SK-N-SH (cell line): ENCODE measurements at regions not wholly inside any gene's neighbourhood (a gene's known extent, or its start where the extent isn't known, plus 50 kb on each side); places are given as distances from the start of the nearest gene placed in this dataset.

Source experiments
- CTCF ChIA-PET: fragments of 300-600, 350-600 bp; formaldehyde crosslinking; extraction: SDS; loops from one replicate; lab custom pipeline; 2021; lab: Yijun Ruan, JAX
- POLR2A ChIA-PET: fragments of 350-600 bp; sonication (Branson Sonifier 250); formaldehyde crosslinking; extraction: SDS; loops from one replicate; lab custom pipeline; 2020; ENCODE audit warnings: antibody characterized with exemption, inconsistent platforms; lab: Yijun Ruan, JAX
- DNase-seq: peaks from one replicate; pipeline ENCODE4 v3.0.0; 2012
- H2AFZ ChIP-seq: fragments of 200-600 bp; sonication (generic); 2 replicates; pipeline ENCODE4 v1.8.1; 2016; ENCODE audit warnings: antibody characterized with exemption, mild to moderate bottlenecking, low read depth
- H3F3A ChIP-seq: fragments of 200-600 bp; sonication (generic); replicated peaks from 2 replicates; pipeline ENCODE3; 2016; ENCODE audit warnings: antibody characterized with exemption, mild to moderate bottlenecking; ENCODE audit not compliant: insufficient read depth
- H3K27ac ChIP-seq, 2 experiments: fragments of 200-500 bp in 1 of 2; fragments of 200-600 bp in 1 of 2; sonication (Bioruptor generic) in 1 of 2; sonication (generic), shearing (Covaris generic) in 1 of 2; 2 replicates each; pipeline versions ENCODE4 v1.5.1 to v1.6.1; 2014 to 2016; ENCODE audit warnings: low read depth in 2 of 2, inconsistent platforms in 1 of 2, low read length in 1 of 2, mild to moderate bottlenecking in 1 of 2, mixed read lengths in 1 of 2
- H3K27me3 ChIP-seq: fragments of 200-600 bp; sonication (generic), shearing (Covaris generic); 2 replicates; pipeline ENCODE4 v1.6.1; 2016; ENCODE audit warnings: mixed run types; ENCODE audit not compliant: insufficient read depth
- H3K36me3 ChIP-seq, 2 experiments: fragments of 200-500 bp in 1 of 2; fragments of 200-600 bp in 1 of 2; sonication (Bioruptor generic) in 1 of 2; sonication (generic) in 1 of 2; replicated peaks in 1 of 2; 2 replicates each; pipeline versions ENCODE3 to v1.5.1; 2014 to 2016; ENCODE audit warnings: low read length in 1 of 2, mild to moderate bottlenecking in 1 of 2; ENCODE audit not compliant: insufficient read depth in 2 of 2, control insufficient read depth in 1 of 2
- H3K4me1 ChIP-seq, 2 experiments: fragments of 200-500 bp in 1 of 2; fragments of 200-600 bp in 1 of 2; sonication (Bioruptor generic) in 1 of 2; sonication (generic), shearing (Covaris generic) in 1 of 2; 2 replicates each; pipeline versions ENCODE4 v1.5.1 to v1.6.1; 2014 to 2016; ENCODE audit warnings: low read depth in 1 of 2, low read length in 1 of 2, mixed run types in 1 of 2; ENCODE audit not compliant: insufficient read depth in 2 of 2, control insufficient read depth in 1 of 2
- H3K4me2 ChIP-seq: fragments of 200-600 bp; sonication (generic), shearing (Covaris generic); 2 replicates; pipeline ENCODE4 v1.6.1; 2017; ENCODE audit warnings: mixed run types
- H3K4me3 ChIP-seq, 2 experiments: fragments of 200-500 bp in 1 of 2; fragments of 200-600 bp in 1 of 2; sonication (Bioruptor generic) in 1 of 2; sonication (generic), shearing (Covaris generic) in 1 of 2; 2 replicates each; pipeline versions ENCODE4 v1.5.1 to v1.8.1; 2014 to 2016; ENCODE audit warnings: low read depth in 2 of 2, inconsistent platforms in 1 of 2, low read length in 1 of 2, mild to moderate bottlenecking in 1 of 2, mixed read lengths in 1 of 2, moderate library complexity in 1 of 2
- H3K79me2 ChIP-seq: fragments of 200-600 bp; sonication (generic); 2 replicates; pipeline ENCODE4 v1.8.1; 2017; ENCODE audit warnings: mild to moderate bottlenecking; ENCODE audit not compliant: insufficient read depth
- H3K9ac ChIP-seq: fragments of 200-600 bp; sonication (generic); 2 replicates; pipeline ENCODE4 v1.6.1; 2017; ENCODE audit warnings: mixed run types
- H3K9me2 ChIP-seq: fragments of 200-600 bp; sonication (generic); 2 replicates; pipeline ENCODE4 v1.6.1; 2017; ENCODE audit warnings: mixed run types
- H3K9me3 ChIP-seq: fragments of 200-600 bp; sonication (generic); 2 replicates; pipeline ENCODE4 v1.6.1; 2017; ENCODE audit warnings: mixed run types, mild to moderate bottlenecking, moderate library complexity
- H4K20me1 ChIP-seq: fragments of 200-600 bp; sonication (generic); 2 replicates; pipeline ENCODE4 v1.6.1; 2017; ENCODE audit warnings: mild to moderate bottlenecking, mixed run types; ENCODE audit not compliant: insufficient read depth
- CHD2 ChIP-seq: fragments of 150-350 bp; IDR thresholded peaks from 2 replicates; pipeline ENCODE4 v1.6.1; 2018; ENCODE audit warnings: low read length; ENCODE audit not compliant: partially characterized antibody
- ELF1 ChIP-seq: IDR thresholded peaks from 2 replicates; pipeline ENCODE4 v1.4.0; 2012
- GATA2 ChIP-seq: sonication (generic); formaldehyde crosslinking; IDR thresholded peaks from 2 replicates; pipeline ENCODE4 v1.5.0; 2020; ENCODE audit warnings: mild to moderate bottlenecking, missing genetic modification reagents
- JUND ChIP-seq: IDR thresholded peaks from 2 replicates; pipeline ENCODE4 v1.4.0; 2012
- MXI1 ChIP-seq: IDR thresholded peaks from 2 replicates; pipeline ENCODE4 v1.6.1; 2012; ENCODE audit warnings: mild to moderate bottlenecking, low read depth, low read length, improper control_type of control experiment
- NFIC ChIP-seq: IDR thresholded peaks from 2 replicates; pipeline ENCODE4 v1.4.0; 2012; ENCODE audit warnings: borderline replicate concordance
- NRF1 ChIP-seq: IDR thresholded peaks from 2 replicates; pipeline ENCODE4 v1.6.1; 2012; ENCODE audit warnings: low read depth, mild to moderate bottlenecking, low read length
- RXRA ChIP-seq: IDR thresholded peaks from 2 replicates; pipeline ENCODE4 v1.4.0; 2012; ENCODE audit warnings: low read depth, mild to moderate bottlenecking, borderline replicate concordance
- SIN3A ChIP-seq: IDR thresholded peaks from 2 replicates; pipeline ENCODE4 v1.6.1; 2012; ENCODE audit warnings: low read depth, mild to moderate bottlenecking, low read length, moderate library complexity, borderline replicate concordance
- TCF12 ChIP-seq: IDR thresholded peaks from 2 replicates; pipeline ENCODE4 v1.4.0; 2012
- WGBS: methylation state at CpG from one replicate; pipeline ENCODE4 v1.1.6; 2017; ENCODE audit warnings: low lambda C conversion rate; 5-methylcytosine and 5-hydroxymethylcytosine counted together
- TF ChIP-seq, protein P1 (sequence below): IDR thresholded peaks from 2 replicates; pipeline ENCODE4 v1.4.0; 2012; ENCODE audit warnings: low read depth, borderline replicate concordance
- TF ChIP-seq, protein P2 (sequence below): IDR thresholded peaks from 2 replicates; pipeline ENCODE4 v1.6.1; 2012; ENCODE audit warnings: mild to moderate bottlenecking, low read depth, low read length, moderate library complexity

DNA sequence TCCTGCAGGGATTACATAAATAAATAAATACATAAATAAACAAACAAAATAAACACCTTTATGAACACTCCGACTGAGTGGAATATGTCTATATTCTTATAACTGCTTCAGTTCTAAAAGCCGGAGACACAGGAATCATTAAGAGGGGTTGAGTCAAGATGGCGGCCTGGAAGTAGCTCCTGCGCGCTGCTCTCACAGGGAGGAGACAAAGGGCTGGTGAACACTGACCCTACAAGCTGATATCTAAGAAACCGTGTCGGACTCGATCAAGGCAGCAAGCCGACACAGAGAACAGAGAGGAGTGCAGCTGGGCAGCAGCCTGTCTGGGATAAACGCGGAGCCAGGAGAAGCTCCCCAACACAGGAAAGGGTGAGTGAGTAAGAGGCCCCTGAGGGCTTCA lies 1098.6 kb upstream of the NCAM2 start:
- DNase-seq, result no peak
- Histone ChIP-seq H3K27ac (no peak overlapping the region), H3K9ac (no peak overlapping the region), H3K4me3 (no peak overlapping the region), H3K36me3 (no peaks in the 10 kb centered on the region), H3F3A (no peaks in the 10 kb centered on the region), H3K27me3 (no peaks in the 10 kb centered on the region), H3K9me2 (no peaks in the 10 kb centered on the region), H3K4me2 (no peak overlapping the region), H3K9me3 (no peaks in the 10 kb centered on the region)
- ChIA-PET CTCF (no interaction called here), POLR2A (no interaction called here)
- 51% methylated on average over 11 of the region's 11 CpGs for WGBS
- TF ChIP-seq, protein P1, sequence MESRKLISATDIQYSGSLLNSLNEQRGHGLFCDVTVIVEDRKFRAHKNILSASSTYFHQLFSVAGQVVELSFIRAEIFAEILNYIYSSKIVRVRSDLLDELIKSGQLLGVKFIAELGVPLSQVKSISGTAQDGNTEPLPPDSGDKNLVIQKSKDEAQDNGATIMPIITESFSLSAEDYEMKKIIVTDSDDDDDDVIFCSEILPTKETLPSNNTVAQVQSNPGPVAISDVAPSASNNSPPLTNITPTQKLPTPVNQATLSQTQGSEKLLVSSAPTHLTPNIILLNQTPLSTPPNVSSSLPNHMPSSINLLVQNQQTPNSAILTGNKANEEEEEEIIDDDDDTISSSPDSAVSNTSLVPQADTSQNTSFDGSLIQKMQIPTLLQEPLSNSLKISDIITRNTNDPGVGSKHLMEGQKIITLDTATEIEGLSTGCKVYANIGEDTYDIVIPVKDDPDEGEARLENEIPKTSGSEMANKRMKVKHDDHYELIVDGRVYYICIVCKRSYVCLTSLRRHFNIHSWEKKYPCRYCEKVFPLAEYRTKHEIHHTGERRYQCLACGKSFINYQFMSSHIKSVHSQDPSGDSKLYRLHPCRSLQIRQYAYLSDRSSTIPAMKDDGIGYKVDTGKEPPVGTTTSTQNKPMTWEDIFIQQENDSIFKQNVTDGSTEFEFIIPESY, result no peak
- TF ChIP-seq GATA2 (no peak), JUND (no peak), MXI1 (no peak), NFIC (no peak)
- TF ChIP-seq, protein P2, sequence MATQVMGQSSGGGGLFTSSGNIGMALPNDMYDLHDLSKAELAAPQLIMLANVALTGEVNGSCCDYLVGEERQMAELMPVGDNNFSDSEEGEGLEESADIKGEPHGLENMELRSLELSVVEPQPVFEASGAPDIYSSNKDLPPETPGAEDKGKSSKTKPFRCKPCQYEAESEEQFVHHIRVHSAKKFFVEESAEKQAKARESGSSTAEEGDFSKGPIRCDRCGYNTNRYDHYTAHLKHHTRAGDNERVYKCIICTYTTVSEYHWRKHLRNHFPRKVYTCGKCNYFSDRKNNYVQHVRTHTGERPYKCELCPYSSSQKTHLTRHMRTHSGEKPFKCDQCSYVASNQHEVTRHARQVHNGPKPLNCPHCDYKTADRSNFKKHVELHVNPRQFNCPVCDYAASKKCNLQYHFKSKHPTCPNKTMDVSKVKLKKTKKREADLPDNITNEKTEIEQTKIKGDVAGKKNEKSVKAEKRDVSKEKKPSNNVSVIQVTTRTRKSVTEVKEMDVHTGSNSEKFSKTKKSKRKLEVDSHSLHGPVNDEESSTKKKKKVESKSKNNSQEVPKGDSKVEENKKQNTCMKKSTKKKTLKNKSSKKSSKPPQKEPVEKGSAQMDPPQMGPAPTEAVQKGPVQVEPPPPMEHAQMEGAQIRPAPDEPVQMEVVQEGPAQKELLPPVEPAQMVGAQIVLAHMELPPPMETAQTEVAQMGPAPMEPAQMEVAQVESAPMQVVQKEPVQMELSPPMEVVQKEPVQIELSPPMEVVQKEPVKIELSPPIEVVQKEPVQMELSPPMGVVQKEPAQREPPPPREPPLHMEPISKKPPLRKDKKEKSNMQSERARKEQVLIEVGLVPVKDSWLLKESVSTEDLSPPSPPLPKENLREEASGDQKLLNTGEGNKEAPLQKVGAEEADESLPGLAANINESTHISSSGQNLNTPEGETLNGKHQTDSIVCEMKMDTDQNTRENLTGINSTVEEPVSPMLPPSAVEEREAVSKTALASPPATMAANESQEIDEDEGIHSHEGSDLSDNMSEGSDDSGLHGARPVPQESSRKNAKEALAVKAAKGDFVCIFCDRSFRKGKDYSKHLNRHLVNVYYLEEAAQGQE, result no peak
- TF ChIP-seq, all 33 proteins: peak for 0
- Histone ChIP-seq H2AFZ (no peak overlapping the region), H3K79me2 (no peaks in the 10 kb centered on the region), H3K4me1 (no peaks in the 10 kb centered on the region), H4K20me1 (no peaks in the 10 kb centered on the region)

DNA sequence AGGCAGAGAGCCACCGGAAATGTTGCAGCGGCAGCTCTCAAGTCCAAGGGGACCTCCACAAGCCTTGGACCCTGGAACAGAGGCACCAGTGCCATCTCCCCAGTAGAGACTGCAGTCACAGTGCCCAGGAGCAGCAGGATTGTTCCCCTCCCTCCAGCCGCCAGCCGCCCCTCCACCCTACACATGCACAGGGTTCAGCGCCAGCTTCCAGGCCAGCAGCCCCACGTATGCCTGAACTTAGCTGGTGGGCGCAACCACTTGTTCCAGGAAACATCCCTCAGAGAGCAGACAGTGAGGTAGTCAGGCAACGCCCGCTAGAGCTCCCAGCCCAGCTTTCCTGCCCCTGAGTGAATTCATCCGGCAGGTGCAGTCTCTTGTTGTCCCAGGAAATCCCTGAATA lies 1098.1 kb upstream of the NCAM2 start:
- no peak overlapping the region for H3K27ac ChIP-seq
- CTCF ChIA-PET, result interaction anchor here (0.9 kb wide), 1 partner anchor 21 kb away, joined by 4 read pairs; no protein-coding TSS in a partner anchor
- no peak overlapping the region for H3K4me3 ChIP-seq
- no peaks in the 10 kb centered on the region for H3K4me1 ChIP-seq
- no peaks in the 10 kb centered on the region for H3K79me2 ChIP-seq
- no peaks in the 10 kb centered on the region for H4K20me1 ChIP-seq
- no peak overlapping the region for H2AFZ ChIP-seq
- POLR2A ChIA-PET, result no interaction called here
- no peaks in the 10 kb centered on the region for H3K9me2 ChIP-seq
- H3K4me2 ChIP-seq, result no peak overlapping the region
- H3K9ac ChIP-seq, result no peak overlapping the region
- no peak for DNase-seq
- no peaks in the 10 kb centered on the region for H3F3A ChIP-seq
- WGBS, result 35% methylated on average over 6 of the region's 10 CpGs
- no peaks in the 10 kb centered on the region for H3K36me3 ChIP-seq
- no peak for TF ChIP-seq NRF1
- TF ChIP-seq SIN3A, result no peak
- TF ChIP-seq ELF1, result no peak
- no peak for TF ChIP-seq NFIC
- TF ChIP-seq TCF12, result no peak
- TF ChIP-seq RXRA, result no peak
- TF ChIP-seq CHD2, result no peak
- TF ChIP-seq, protein P2, result no peak
- no peak for TF ChIP-seq JUND
- H3K27me3 ChIP-seq, result no peaks in the 10 kb centered on the region
- no peaks in the 10 kb centered on the region for H3K9me3 ChIP-seq
